HCT116 (cell line): ENCODE measurements at regions not wholly inside any gene's neighbourhood (a gene's known extent, or its start where the extent isn't known, plus 50 kb on each side); places are given as distances from the start of the nearest gene placed in this dataset.

Experiments
- ATF3 ChIP-seq: IDR thresholded peaks from 2 replicates; pipeline ENCODE4 v1.6.1; 2012
- EZH2 ChIP-seq: fragments of 200-600 bp; sonication (generic); IDR thresholded peaks from 2 replicates; pipeline ENCODE4 v1.6.1; 2017; ENCODE audit warnings: antibody characterized with exemption, mixed run types
- POLR2A ChIP-seq: IDR thresholded peaks from 2 replicates; pipeline ENCODE4 v1.7.0; 2011; ENCODE audit warnings: borderline replicate concordance; ENCODE audit not compliant: insufficient read depth, insufficient read length; ENCODE audit errors: extremely low read depth
- POLR2AphosphoS5 ChIP-seq: IDR thresholded peaks from 2 replicates; pipeline ENCODE4 v1.6.1; 2011; ENCODE audit warnings: mild to moderate bottlenecking, low read depth, low read length, moderate library complexity
- RAD21 ChIP-seq: IDR thresholded peaks from 2 replicates; pipeline ENCODE4 v1.6.1; 2012; ENCODE audit warnings: low read depth, mild to moderate bottlenecking
- SRF ChIP-seq: IDR thresholded peaks from 2 replicates; pipeline ENCODE4 v1.6.1; 2012; ENCODE audit warnings: low read depth
- YY1 ChIP-seq: IDR thresholded peaks from 2 replicates; pipeline ENCODE4 v1.6.1; 2011; ENCODE audit warnings: low read length, low read depth, moderate library complexity, mild to moderate bottlenecking; ENCODE audit not compliant: insufficient replicate concordance; ENCODE audit errors: extremely low read depth
- TF ChIP-seq, protein P1 (sequence below), 3 experiments: fragments of 200-600 bp in 1 of 3; sonication (generic) in 1 of 3; IDR thresholded peaks in 2 of 3; conservative IDR thresholded peaks in 1 of 3; 2 replicates each; pipeline ENCODE4 v1.5.1; 2012 to 2017; ENCODE audit warnings: low read depth in 2 of 3, low read length in 2 of 3, antibody characterized with exemption in 1 of 3, borderline replicate concordance in 1 of 3, control low read depth in 1 of 3, mild to moderate bottlenecking in 1 of 3, mixed read lengths in 1 of 3, mixed run types in 1 of 3, moderate library complexity in 1 of 3; ENCODE audit not compliant: insufficient read depth in 1 of 3

DNA sequence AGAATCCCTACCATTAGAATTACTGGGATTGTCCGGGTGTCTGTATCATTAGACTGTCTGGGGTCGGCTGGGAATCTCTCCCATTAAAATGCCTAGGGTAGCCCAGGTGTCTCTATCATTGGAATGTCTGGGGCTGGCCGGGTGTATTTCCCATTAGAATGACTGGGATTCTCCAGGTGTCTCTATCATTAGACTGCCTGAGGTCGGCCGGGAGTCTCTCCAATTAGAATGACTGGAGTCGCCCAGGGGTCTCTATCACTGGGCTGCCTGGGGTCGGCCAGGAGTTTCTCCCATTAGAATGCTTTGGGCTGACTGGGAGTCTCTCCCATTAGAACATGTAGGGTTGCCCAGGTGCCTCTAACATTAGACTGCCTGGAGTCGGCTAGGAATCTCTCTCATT lies 1560.7 kb downstream of the UQCRFS1 start:
- TF ChIP-seq ATF3 (no peak), EZH2 (no peak), POLR2AphosphoS5 (no peak), YY1 (no peak), RAD21 (no peak), SRF (no peak), POLR2A (no peak)
- TF ChIP-seq, protein P1, sequence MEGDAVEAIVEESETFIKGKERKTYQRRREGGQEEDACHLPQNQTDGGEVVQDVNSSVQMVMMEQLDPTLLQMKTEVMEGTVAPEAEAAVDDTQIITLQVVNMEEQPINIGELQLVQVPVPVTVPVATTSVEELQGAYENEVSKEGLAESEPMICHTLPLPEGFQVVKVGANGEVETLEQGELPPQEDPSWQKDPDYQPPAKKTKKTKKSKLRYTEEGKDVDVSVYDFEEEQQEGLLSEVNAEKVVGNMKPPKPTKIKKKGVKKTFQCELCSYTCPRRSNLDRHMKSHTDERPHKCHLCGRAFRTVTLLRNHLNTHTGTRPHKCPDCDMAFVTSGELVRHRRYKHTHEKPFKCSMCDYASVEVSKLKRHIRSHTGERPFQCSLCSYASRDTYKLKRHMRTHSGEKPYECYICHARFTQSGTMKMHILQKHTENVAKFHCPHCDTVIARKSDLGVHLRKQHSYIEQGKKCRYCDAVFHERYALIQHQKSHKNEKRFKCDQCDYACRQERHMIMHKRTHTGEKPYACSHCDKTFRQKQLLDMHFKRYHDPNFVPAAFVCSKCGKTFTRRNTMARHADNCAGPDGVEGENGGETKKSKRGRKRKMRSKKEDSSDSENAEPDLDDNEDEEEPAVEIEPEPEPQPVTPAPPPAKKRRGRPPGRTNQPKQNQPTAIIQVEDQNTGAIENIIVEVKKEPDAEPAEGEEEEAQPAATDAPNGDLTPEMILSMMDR (IDR thresholded peaks at IDR 0.05 in 2 of 3, conservative IDR thresholded peaks at IDR 0.05 in 1 of 3; ENCODE audit: borderline replicate concordance in 1 of 3, insufficient read depth in 1 of 3, low read depth in 2 of 3, low read length in 2 of 3): no peak
